Myocyte (in vitro differentiated cells): ENCODE measurements at regions not wholly inside any gene's neighbourhood (a gene's known extent, or its start where the extent isn't known, plus 50 kb on each side); places are given as distances from the start of the nearest gene placed in this dataset.

Experiments used
- DNase-seq: peaks from one replicate; pipeline ENCODE4 v3.0.0-alpha.2; 2012; ENCODE audit warnings: low read depth

DNA sequence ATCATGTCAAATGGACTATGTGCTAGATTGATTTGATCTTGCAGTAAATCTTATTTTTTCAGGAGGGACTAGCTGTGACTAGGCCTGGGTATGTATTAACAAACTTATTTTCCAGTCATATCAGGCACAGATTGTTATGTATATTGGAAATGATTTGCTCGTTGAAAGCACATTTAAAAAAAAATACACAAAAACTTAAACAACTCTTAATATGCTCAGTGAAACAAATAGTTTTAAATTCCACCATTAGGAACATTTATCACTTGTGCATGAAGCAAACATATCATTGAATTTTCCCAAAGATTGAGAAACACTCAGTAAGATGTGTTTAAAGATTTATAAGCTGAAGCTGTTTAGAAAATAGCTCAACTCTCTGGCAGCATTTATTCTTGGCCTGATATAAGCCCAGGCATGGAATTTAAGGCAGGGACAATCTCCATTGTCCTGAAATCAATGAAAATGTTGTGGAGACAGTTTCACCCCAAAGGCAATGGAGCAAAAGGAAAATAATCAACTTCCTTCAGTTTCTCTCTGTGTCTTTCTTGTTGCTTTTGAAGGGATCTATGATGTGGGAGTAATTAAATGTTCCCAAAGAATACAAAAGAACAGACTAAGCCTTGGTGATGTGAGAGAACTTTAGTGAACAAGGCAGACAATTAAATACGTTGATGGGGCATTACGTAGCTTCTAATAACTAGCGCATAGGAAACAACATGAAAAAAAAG is 250.3 kb downstream of the GPR37 start:
- DNase-seq = no peak

DNA sequence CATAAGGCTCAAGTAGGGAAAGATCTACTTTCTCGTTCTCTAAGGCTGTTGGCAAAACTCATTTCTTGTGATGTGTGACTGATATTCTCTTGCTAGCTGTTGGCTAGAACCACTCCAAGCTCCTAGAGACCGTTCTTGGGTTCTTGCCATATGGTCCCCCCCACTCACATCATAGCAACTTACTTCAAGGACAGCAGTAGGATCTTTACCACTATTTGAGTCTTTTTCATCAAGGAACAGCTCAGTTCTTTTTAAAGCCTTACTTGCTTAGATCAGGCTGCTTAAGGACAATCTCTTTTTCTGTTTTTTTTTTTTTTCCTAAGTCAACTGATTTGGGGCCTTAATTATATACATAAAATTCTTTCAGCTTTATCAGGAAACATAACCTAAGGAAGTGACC is 251.1 kb downstream of the GPR37 start:
- DNase-seq = no peak

DNA sequence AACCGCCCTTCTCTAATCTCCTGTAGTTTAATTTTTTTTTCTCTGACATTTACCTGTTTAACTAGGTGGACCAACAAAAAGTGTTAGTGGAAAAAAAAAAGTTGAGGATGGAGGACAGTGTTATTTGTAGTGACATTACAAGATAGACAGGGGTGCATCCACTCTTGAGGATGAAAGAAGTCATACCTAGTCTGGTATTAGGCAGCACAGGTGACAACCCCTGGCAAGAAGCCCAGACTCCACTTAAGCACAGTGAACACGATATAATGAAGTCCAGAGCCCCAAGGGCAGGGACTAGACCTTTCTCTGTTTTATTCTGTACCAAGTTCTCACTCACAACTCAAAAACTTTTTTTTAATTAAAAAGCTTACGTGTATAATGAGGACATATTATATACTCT is 268.4 kb downstream of the GPR37 start:
- no peak for DNase-seq

DNA sequence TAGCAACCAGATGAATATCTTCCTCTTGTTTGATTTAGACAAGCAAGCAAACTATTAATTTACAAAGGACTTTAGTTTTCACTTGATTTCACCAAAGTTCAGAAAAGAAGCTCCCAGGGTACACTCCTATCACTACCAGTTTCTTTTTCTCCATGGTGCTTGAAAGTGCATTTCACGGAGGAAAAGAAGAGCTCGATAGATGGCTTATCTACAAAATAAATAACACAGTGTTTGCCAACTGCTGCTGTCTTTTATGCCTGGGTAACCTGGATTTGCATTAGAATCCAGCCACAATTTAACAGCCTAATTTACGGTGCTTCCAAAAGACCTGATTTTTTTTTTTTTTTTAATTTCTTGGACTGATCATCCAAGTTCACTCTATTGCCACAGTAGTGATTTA is 275.7 kb downstream of the GPR37 start:
- DNase-seq = no peak

DNA sequence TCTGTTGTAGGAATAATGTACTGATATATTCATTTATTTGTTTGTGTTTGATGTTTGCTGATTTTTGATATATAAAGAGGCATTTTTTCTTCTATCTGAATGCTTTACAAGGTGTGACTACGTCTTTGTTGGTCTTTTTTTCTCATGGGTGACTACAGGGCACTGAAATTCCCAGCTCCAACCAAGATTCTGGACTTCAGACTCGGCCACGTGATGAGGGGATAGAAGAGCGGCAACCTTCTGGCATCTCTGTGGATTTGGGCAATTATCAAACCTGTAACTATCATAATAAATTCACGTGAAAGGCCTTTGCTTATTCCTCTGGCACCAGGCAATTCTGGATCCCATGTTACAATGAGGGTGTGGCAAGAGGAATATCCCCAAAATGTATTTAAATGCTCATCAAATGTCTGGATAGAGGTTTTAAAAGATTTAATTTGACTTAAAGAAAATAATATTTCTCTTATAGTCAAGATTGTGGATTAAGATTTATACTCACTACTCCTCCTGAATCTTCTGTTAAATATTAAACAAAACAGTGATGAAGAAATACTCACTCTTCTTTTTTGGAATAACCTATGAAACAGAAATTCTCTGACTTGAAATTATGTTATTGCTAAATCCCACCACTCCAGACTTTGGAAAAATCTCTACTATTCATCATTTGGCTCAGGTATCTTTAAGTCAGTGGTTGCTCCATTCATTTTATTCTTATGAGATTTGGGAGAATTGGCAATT is 276.3 kb downstream of the GPR37 start:
- no peak for DNase-seq

DNA sequence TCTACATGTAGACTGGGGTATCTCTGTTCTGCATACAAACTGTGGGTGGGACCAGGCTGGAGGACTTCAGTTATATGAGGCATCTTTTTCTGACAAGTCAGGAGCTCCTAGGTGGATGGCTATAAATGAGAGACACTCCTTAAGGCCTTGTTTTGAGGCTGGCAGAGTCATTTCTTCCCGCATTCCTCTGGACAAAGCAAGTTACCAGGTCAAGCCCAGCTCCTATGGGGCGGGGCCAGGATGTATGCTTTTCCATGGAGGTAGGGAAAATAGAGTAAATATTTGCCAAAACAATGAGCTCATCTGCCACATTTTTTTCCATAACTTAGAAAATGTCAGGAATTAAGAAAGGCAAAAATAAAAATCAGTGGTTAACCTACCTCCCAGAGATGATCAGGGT is 283.4 kb downstream of the GPR37 start:
- DNase-seq = no peak

DNA sequence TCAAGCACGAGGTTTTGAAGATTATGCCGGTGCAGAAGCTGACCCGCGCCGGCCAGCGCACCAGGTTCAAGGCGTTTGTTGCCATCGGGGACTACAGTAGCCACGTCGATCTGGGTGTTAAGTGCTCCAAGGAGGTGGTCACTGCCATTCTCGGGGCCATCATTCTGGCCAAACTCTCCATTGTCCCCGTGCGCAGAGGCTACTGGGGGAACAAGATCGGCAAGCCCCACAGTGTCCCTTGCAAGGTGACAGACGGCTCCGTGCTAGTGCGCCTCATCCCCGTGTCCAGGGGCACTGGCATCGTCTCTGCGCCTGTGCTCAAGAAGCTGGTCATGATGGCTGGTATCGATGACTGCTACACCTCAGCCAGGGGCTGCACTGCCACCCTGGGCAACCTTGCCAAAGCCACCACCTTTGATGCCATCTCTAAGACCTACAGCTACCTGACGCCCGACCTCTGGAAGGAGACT is 284.7 kb downstream of the GPR37 start:
- DNase-seq = no peak

DNA sequence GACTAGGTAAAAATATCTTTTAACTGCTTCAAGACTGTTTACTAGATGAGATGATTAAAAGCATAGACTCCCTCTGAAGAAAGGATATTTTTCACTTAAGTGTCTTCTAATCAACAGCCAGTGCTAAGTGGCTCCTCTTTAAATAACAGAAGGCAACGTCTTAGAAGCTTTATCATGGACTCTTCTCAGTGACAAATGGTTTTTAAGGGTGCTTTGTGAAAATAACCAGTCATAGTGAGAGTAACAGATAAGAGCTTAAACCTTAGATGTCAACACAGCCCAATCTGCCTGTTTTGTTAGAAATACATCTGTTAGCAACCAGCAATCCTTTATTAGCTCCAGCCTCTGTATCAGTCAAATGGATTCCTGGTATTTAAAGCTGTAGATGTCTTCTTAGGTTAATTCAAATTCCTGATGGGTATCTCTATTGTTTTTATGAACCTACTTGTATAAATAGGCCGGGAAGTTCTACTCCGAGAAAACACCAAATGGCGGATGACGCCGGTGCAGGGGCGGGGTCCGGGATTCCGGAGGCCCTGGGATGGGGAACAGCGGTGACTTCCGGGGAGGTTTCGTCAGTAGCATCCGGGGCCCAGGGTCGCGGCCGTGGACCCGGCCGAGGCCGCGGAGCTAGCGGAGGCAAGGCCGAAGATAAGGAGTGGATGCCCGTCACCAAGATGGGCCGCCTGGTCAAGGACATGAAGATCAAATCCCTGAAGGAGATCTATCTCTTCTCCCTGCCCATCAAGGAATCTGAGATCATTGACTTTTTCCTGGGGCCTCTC is 285.4 kb downstream of the GPR37 start:
- DNase-seq = no peak

DNA sequence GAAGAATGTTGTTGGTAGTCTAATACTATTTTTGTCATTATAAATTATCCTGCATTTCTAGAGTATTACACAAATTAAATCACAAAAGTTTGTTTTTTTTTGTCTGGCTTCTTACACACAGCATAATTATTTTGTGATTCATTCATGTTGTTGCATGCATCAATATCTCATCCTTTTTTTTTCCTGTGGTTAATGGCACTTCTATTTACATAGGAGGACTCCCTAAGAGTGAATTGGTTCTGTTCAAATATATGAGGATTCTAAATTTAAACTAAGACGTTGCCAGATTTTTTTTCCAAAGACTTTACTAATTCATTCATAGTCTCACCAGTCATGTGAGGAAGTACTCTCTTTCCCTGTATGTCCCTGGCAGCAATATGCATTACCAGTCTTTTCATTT is 303.3 kb downstream of the GPR37 start:
- DNase-seq = no peak

DNA sequence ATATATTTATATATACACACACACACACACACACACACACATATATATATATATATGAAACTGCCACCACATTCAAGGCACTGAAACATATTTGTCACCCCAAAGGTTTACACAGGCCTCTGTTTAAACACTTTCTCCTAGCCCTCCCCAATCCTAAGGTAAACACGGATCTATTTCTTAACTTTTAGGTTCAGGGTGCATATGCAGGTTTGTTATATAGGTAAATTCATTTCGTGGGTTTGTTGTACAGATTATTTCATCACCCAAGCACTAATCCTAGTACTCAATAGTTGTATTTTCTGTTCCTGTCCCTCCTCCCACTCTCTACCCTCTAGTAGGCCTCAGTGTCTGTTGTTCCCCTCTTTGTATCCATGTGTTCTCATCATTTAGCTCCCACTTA is 305.0 kb downstream of the GPR37 start:
- no peak for DNase-seq

DNA sequence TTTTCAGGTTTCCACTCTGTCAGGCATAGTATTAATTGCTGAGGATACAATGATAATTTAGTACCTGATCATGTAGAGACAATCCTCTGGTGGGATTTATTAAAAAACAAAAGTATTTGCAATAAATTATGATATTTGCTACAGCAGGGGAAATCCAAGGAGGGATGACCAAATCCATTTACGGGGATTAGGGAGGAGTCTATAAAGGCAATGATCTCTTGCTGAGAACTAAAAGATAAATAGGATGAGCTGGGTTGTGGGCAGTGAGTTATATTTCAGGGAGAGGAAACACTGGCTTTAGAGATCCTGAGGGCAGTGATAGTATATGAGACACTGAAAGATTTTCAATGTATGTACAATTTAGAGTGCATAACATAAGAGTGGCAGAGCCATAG is 305.5 kb downstream of the GPR37 start:
- DNase-seq = no peak

DNA sequence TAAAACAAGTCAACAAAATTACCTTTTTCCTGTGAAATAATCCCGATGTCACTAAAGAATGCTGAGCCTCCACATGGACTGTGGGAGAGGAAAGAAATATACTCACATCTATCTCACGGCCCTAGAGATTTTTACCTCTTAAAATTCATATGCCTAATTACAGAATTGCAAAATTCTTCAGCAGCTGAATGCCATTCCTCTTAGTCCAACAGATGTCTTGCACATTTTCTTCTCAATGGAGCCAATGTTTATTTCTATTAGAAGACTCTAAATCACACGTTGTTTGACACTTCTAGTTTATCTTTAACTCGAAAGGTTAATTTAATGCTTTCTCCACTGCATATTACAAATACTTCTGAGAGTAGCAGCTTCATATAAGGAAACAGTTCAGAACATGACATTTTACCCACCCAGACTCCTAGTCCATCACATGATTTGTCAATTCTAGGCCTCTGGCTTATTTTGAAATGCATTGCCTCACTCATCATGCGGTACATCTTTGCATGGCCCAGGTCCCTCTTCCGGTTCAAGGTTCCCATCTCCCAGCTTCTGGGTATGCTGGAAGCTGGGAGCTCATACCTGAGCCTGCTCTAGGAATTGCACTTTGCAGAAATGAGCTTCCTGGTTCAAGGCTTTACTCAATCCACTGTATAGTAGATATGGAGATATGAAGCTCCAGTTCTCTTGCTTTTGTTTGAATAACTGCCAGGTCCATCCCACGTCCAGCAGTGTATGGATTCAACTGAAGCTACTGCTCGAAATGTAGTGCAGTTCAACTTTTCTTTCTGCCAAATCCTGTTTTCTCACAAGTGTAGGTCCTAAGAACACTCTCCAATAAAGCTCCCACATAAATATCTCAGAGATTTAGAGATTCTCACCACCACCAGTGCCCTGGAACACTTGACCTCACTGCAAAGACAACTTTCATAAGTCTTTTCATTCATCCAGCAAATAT is 306.2 kb downstream of the GPR37 start:
- DNase-seq = no peak

DNA sequence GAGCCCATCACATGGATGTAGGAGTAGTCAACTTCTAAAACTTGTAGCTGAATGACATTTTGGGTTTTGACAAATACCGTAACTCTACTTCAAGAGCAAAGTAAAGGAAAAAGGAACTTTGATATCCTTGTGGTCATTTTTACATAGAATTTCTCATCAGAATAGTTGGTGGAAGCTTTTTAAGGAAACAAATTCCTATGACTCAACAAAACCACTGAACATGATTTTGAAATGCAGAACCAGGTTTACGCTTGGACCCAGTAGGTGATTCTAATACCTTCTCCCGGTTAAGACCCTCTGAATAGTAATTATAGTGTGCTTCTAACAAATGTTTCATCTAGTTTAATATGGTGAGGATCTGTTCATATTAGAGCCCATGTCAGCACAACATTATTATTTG is 307.8 kb downstream of the GPR37 start:
- no peak for DNase-seq

DNA sequence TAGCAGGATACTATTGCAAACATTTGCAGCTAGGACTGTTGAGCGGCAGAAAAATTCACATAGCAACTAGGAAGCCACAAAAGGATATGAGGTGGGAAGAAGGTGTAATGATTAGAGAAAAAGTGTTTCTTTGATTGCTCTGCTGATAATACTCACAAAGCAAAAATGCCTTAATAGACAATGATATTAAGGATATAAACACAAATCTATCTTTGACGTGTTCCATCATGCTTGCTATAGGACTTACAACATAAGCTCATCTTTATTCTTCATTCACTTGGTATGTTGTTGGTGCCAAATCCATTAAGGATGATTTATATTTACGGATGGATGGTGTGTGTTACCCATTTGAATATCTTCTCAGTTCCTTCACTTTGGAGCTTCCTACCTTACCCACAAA is 309.3 kb downstream of the GPR37 start:
- DNase-seq = no peak

DNA sequence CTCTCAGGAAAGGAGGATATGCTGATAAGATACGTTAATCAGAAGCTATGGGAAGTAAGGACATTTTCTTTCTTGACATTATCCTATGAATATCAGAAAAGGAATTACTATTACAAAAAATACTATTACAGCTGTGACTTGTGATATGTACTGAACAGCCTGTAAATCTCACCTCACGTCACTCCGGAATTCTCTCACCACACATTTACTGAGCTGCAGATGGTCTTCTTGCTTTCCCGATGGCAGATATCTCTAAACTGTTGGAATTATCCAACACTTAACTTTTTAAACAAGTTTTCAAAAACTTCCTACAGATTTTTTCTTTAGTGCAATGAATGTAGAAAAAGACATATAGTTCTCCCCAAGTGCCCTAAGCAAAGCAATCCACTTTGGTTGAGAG is 313.4 kb downstream of the GPR37 start:
- no peak for DNase-seq

DNA sequence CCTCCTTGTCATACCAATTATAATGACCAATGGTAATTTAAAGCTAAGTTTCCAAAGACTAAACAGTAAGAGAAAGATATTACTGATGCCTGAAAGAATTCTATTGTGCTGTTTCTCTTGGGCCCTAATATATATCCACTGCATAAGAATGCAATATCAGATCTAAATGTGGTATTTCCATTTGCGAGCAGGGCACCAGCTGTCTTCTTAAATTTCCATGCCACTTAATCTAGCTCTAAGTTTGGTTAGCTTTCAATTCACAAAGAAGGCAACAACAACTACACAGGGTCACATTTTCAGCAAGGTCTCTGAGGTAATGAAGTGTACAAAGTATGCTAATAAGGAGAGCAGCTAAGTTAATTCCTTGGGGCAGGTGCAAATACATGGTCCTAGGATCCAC is 315.7 kb downstream of the GPR37 start:
- no peak for DNase-seq

DNA sequence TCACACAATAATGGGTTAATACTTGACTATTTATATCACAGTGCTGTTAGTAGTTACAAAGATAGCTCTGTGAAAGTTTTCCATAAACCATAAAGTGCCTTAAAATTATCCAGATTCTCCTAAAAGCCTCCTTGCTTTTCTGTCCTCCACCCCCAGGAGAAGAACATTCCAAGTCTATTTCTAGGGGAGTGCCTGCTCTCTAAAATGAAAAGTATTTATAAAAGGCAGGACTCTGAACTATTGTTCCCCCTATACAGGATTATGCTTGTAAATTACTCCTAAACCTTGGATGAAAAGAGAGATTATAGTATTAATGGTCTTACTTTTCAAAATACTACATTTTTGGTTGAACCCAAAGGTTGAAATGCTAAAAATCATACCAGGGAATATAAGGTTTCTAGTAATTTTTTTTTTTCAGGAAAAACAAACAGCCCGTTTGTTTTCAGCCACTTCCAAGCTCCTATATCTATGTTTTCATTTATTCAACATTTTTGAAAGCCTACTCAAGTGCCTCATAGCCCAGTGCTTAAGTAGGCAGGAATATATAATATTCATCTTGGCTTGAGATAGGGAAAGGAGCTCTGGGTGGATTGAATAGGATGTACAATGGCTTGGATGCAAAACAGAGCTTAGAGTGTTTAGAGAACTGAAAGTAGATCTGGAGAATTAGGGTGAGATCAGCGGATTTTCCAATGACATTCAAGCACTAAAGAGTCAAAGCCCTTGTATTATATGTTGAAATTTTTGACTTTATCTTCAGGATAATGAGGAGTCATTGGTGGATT is 320.7 kb downstream of the GPR37 start:
- DNase-seq = no peak

DNA sequence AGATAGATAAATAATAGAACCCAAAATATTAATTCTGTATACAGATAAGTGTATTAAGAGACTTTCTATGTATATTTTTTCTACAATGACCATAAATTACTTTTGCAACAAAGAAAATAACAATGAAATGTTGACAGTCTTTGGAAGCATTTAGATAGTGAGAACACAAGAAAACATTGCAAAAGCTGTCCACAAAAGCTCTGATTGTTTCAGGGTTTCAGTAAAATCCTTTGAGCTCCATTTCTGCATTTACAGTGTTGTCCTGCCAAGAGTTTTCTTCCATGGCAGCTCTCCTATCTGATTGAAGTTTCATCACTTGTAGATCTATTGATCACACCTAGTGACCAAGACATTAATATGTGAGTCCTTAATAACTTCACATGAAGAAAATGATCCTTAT is 321.8 kb downstream of the GPR37 start:
- no peak for DNase-seq

DNA sequence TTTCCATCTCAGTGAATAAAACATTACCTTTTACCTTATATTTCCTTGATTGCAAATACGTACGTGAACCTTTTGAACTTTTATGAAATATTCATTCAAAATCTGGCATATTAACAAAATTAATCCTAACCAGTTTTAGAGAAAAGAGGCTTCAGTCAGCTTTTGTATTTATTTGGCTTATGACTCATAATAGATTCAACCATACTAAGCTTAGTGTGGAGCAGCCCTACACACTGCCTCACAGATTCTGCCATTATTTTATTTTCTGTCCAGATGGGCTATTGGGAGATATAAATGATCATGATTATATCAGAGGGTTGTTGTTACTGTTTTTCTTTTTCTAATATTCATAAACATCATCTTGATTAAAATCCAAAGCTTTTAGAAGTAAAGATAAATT is 325.5 kb downstream of the GPR37 start:
- no peak for DNase-seq

DNA sequence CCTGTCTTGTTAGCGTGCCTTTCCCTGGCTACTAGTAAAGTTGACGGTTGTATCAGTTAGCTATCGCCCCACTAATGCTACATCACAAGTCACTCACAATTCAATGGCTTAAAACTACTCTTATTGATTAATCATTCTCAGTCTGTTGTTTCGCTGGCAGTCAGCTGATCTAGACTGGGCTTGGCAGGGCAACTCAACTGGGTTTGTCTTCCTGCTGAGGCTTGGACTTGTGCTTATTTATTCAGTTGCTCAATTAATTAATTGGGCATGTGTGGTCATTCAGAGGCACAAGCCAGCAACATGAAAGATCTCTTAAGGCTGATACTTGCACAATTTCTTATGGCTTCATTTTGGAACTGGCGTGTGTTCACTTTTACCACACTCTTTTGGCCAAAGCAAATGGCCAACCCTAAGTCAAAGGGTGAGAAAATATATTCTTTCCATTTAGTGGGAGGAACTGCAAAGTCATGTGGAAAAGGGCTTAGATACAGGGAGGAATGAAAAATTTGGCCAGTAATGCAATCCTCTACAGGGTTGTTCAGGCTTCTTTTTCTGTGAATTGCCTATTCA is 333.5 kb downstream of the GPR37 start:
- DNase-seq = no peak
